ENCODE measurements at regions not wholly inside any gene's neighbourhood (a gene's known extent, or its start where the extent isn't known, plus 50 kb on each side); places are given as distances from the start of the nearest gene placed in this dataset.

GRCh38 chr13:111472083-111472482 is 151.6 kb downstream of the TEX29 start:
- no peaks in the 10 kb centered on the region for H3K4me1 Mint-ChIP-seq (ENCODE audit: low read depth)
- H3K27me3 Mint-ChIP-seq (ENCODE audit: insufficient read depth): peaks cover 16% of the 10 kb centered on the region
- no peak overlapping the region for H3K4me3 Mint-ChIP-seq
- TF ChIP-seq CTCF (IDR thresholded peaks at IDR 0.05): no peak
- H3K36me3 Mint-ChIP-seq (ENCODE audit: low read depth): no peaks in the 10 kb centered on the region
- no peaks in the 10 kb centered on the region for H3K9me3 Mint-ChIP-seq
- no peak for DNase-seq
- no peak overlapping the region for H3K27ac Mint-ChIP-seq

GRCh38 chr13:111472559-111473460 is 152.4 kb downstream of the TEX29 start:
- no peak overlapping the region for H3K4me3 Mint-ChIP-seq
- DNase-seq: no peak
- no peaks in the 10 kb centered on the region for H3K36me3 Mint-ChIP-seq (ENCODE audit: low read depth)
- H3K9me3 Mint-ChIP-seq: no peaks in the 10 kb centered on the region
- no peak for TF ChIP-seq CTCF (IDR thresholded peaks at IDR 0.05)
- H3K27ac Mint-ChIP-seq: no peak overlapping the region
- peaks cover 16% of the 10 kb centered on the region for H3K27me3 Mint-ChIP-seq (ENCODE audit: insufficient read depth)
- no peaks in the 10 kb centered on the region for H3K4me1 Mint-ChIP-seq (ENCODE audit: low read depth)

GRCh38 chr13:111474136-111475002 is 153.9 kb downstream of the TEX29 start:
- no peak overlapping the region for H3K27ac Mint-ChIP-seq
- TF ChIP-seq CTCF (IDR thresholded peaks at IDR 0.05): peak; percentile 79
- H3K36me3 Mint-ChIP-seq (ENCODE audit: low read depth): no peaks in the 10 kb centered on the region
- peak; percentile 53 for DNase-seq
- no peaks in the 10 kb centered on the region for H3K9me3 Mint-ChIP-seq
- no peak overlapping the region for H3K4me3 Mint-ChIP-seq
- H3K4me1 Mint-ChIP-seq (ENCODE audit: low read depth): no peaks in the 10 kb centered on the region
- H3K27me3 Mint-ChIP-seq (ENCODE audit: insufficient read depth): peaks cover 14% of the 10 kb centered on the region

- no peak overlapping the region for H3K4me3 Mint-ChIP-seq
- TF ChIP-seq CTCF (IDR thresholded peaks at IDR 0.05): no peak
- H3K36me3 Mint-ChIP-seq (ENCODE audit: low read depth): no peaks in the 10 kb centered on the region
- H3K27me3 Mint-ChIP-seq (ENCODE audit: insufficient read depth): peaks cover 15% of the 10 kb centered on the region
- no peaks in the 10 kb centered on the region for H3K9me3 Mint-ChIP-seq
- H3K27ac Mint-ChIP-seq: no peak overlapping the region
- DNase-seq: no peak
- no peaks in the 10 kb centered on the region for H3K4me1 Mint-ChIP-seq (ENCODE audit: low read depth)
Measured at GRCh38 chr13:111475488-111475887, 155.0 kb downstream of the TEX29 start.

GRCh38 chr13:111476197-111476596 is 155.8 kb downstream of the TEX29 start:
- Mint-ChIP-seq H3K27ac (no peak overlapping the region), H3K36me3 (ENCODE audit: low read depth) (no peaks in the 10 kb centered on the region), H3K27me3 (ENCODE audit: insufficient read depth) (peaks cover 15% of the 10 kb centered on the region)

More at GRCh38 chr13:111476197-111476596, 155.8 kb downstream of the TEX29 start:
- no peaks in the 10 kb centered on the region for H3K9me3 Mint-ChIP-seq
- TF ChIP-seq CTCF (IDR thresholded peaks at IDR 0.05): no peak
- H3K4me1 Mint-ChIP-seq (ENCODE audit: low read depth): no peaks in the 10 kb centered on the region
- no peak overlapping the region for H3K4me3 Mint-ChIP-seq
- DNase-seq: no peak
